OCI-LY7 (cell line): ENCODE measurements at regions not wholly inside any gene's neighbourhood (a gene's known extent, or its start where the extent isn't known, plus 50 kb on each side); places are given as distances from the start of the nearest gene placed in this dataset.

Source experiments
- BruUV-seq: library from RNA; stranded (reverse); fragments of 400-500 nt; replicated peaks from 2 replicates; lab custom pipeline; 2021; lab: Mats Ljungman, UMichigan
- CTCF ChIA-PET: fragments of 300-600 bp; sonication (Branson Sonifier 250); formaldehyde crosslinking; loops from one replicate; lab custom pipeline; 2022; ENCODE audit warnings: antibody characterized with exemption; ENCODE audit not compliant: unreplicated experiment; lab: Charles Lee
- POLR2A ChIA-PET: fragments of 300-600 bp; sonication (Branson Sonifier 250); formaldehyde crosslinking; loops from one replicate; lab custom pipeline; 2022; ENCODE audit warnings: antibody characterized with exemption; lab: Charles Lee
- DNase-seq: peaks from one replicate; pipeline ENCODE4 v3.0.0-alpha.2; 2015; ENCODE audit warnings: low spot score
- H2AFZ ChIP-seq: fragments of 200-600 bp; sonication (generic), shearing (Covaris generic); 2 replicates; pipeline ENCODE4 v1.6.1; 2014; ENCODE audit warnings: mild to moderate bottlenecking, antibody characterized with exemption, low read length, moderate library complexity
- H3K27ac ChIP-seq: fragments of 200-600 bp; sonication (generic); 2 replicates; pipeline ENCODE4 v1.5.1; 2014; ENCODE audit warnings: mixed run types, low read depth, mild to moderate bottlenecking, moderate library complexity, low read length, inconsistent platforms; ENCODE audit not compliant: poor library complexity, severe bottlenecking
- H3K36me3 ChIP-seq: fragments of 200-600 bp; sonication (generic); 2 replicates; pipeline ENCODE4 v1.6.1; 2014; ENCODE audit warnings: mild to moderate bottlenecking, antibody characterized with exemption, low read length, moderate library complexity, mixed read lengths; ENCODE audit not compliant: insufficient read depth
- H3K4me1 ChIP-seq: fragments of 200-600 bp; sonication (generic); 2 replicates; pipeline ENCODE4 v1.5.1; 2014; ENCODE audit warnings: mild to moderate bottlenecking, low read length; ENCODE audit not compliant: insufficient read depth, poor library complexity, severe bottlenecking
- H3K4me2 ChIP-seq: fragments of 200-600 bp; sonication (generic); 2 replicates; pipeline ENCODE4 v1.6.1; 2014; ENCODE audit warnings: mild to moderate bottlenecking, low read length
- H3K4me3 ChIP-seq: fragments of 200-600 bp; sonication (generic); 2 replicates; pipeline ENCODE4 v1.5.1; 2014; ENCODE audit warnings: mild to moderate bottlenecking, low read depth, low read length; ENCODE audit not compliant: poor library complexity, severe bottlenecking
- H3K79me2 ChIP-seq: fragments of 200-600 bp; sonication (generic); 2 replicates; pipeline ENCODE4 v1.6.1; 2016; ENCODE audit warnings: low read depth, mild to moderate bottlenecking, low read length, moderate library complexity, mixed read lengths; ENCODE audit not compliant: insufficient read depth
- H3K9me2 ChIP-seq: fragments of 200-600 bp; sonication (generic); 2 replicates; pipeline ENCODE4 v1.6.1; 2016; ENCODE audit warnings: mild to moderate bottlenecking, low read length, mixed read lengths; ENCODE audit not compliant: insufficient read depth
- H3K9me3 ChIP-seq: fragments of 200-600 bp; sonication (generic); 2 replicates; pipeline ENCODE4 v1.6.1; 2014; ENCODE audit warnings: mild to moderate bottlenecking, mixed run types, low read length, mixed read lengths
- H4K20me1 ChIP-seq: fragments of 200-600 bp; sonication (generic); 2 replicates; pipeline ENCODE4 v1.6.1; 2014; ENCODE audit warnings: mild to moderate bottlenecking, antibody characterized with exemption, low read length, moderate library complexity, mixed read lengths; ENCODE audit not compliant: insufficient read depth
- CTCF ChIP-seq: fragments of 200-600 bp; sonication (generic); conservative IDR thresholded peaks from 2 replicates; pipeline ENCODE4 v1.5.1; 2014; ENCODE audit warnings: mild to moderate bottlenecking, antibody characterized with exemption, low read length, moderate library complexity, mixed read lengths
- EZH2phosphoT487 ChIP-seq: fragments of 200-600 bp; sonication (generic); IDR thresholded peaks from 2 replicates; pipeline ENCODE4 v1.6.1; 2018; ENCODE audit warnings: low read depth, borderline replicate concordance, mild to moderate bottlenecking, mixed run types, antibody characterized with exemption, low read length, moderate library complexity, mixed read lengths
- intact Hi-C: fragments of 100-400 bp; cut with micrococcal nuclease; formaldehyde crosslinking; loops from one replicate; pipeline ENCODE4 v1.10.0; 2022; ENCODE audit not compliant: unreplicated experiment

- CTCF ChIA-PET: no interaction called here
- BruUV-seq: no TSS peak
- POLR2A ChIA-PET: interaction anchor here (0.7 to 1.0 kb wide), 2 partner anchors 313 to 452 kb away, joined by 3 read pairs; no protein-coding TSS in a partner anchor
- Histone ChIP-seq H4K20me1 (no peaks in the 10 kb centered on the region), H3K9me3 (no peaks in the 10 kb centered on the region), H3K79me2 (no peaks in the 10 kb centered on the region), H2AFZ (no peak overlapping the region), H3K4me1 (no peaks in the 10 kb centered on the region), H3K36me3 (no peaks in the 10 kb centered on the region), H3K4me3 (no peak overlapping the region), H3K9me2 (no peaks in the 10 kb centered on the region), H3K4me2 (no peak overlapping the region), H3K27ac (no peak overlapping the region)
- DNase-seq: no peak
- intact Hi-C loops: no loop called here
- no peak for TF ChIP-seq EZH2phosphoT487
Measured at GRCh38 chr4:138941037-138941436, 74.5 kb upstream of the NOCT start.

GRCh38 chr4:138939960-138940359 is 75.6 kb upstream of the NOCT start:
- intact Hi-C loops: no loop called here
- H4K20me1 ChIP-seq: no peaks in the 10 kb centered on the region
- no peaks in the 10 kb centered on the region for H3K9me2 ChIP-seq
- POLR2A ChIA-PET: interaction anchor here (0.6 to 1.4 kb wide), 3 partner anchors 8 to 1141 kb away, joined by 3 read pairs; no protein-coding TSS in a partner anchor
- H3K4me2 ChIP-seq: no peak overlapping the region
- CTCF ChIA-PET: no interaction called here
- no peaks in the 10 kb centered on the region for H3K79me2 ChIP-seq
- no peak overlapping the region for H3K27ac ChIP-seq
- no peaks in the 10 kb centered on the region for H3K36me3 ChIP-seq
- H3K4me1 ChIP-seq: no peaks in the 10 kb centered on the region
- H3K9me3 ChIP-seq: no peaks in the 10 kb centered on the region
- no peak overlapping the region for H2AFZ ChIP-seq
- DNase-seq: no peak
- TF ChIP-seq CTCF: no peak
- no peak for TF ChIP-seq EZH2phosphoT487
- no TSS peak for BruUV-seq
- H3K4me3 ChIP-seq: no peak overlapping the region

GRCh38 chr4:138938366-138938690 is 77.3 kb upstream of the NOCT start:
- no peaks in the 10 kb centered on the region for H3K36me3 ChIP-seq
- H3K4me2 ChIP-seq: no peak overlapping the region
- CTCF ChIA-PET: no interaction called here
- POLR2A ChIA-PET: interaction anchor here (0.6 to 1.1 kb wide), 4 partner anchors 10 to 939 kb away, joined by 4 to 5 read pairs (median 4); no protein-coding TSS in a partner anchor
- H3K9me2 ChIP-seq: no peaks in the 10 kb centered on the region
- H2AFZ ChIP-seq: 0 out of 2 replicates have a peak overlapping the region, but pooled peaks have one; percentile 38
- no TSS peak for BruUV-seq
- DNase-seq: peak; percentile 23
- H3K4me1 ChIP-seq: no peaks in the 10 kb centered on the region
- no peak overlapping the region for H3K27ac ChIP-seq
- H4K20me1 ChIP-seq: no peaks in the 10 kb centered on the region
- no peaks in the 10 kb centered on the region for H3K9me3 ChIP-seq
- H3K4me3 ChIP-seq: no peak overlapping the region
- TF ChIP-seq EZH2phosphoT487: no peak
- peak; percentile 74 for TF ChIP-seq CTCF
- H3K79me2 ChIP-seq: no peaks in the 10 kb centered on the region
- intact Hi-C loops: no loop called here
